ENCODE measurements at regions not wholly inside any gene's neighbourhood (a gene's known extent, or its start where the extent isn't known, plus 50 kb on each side); places are given as distances from the start of the nearest gene placed in this dataset.

DNA sequence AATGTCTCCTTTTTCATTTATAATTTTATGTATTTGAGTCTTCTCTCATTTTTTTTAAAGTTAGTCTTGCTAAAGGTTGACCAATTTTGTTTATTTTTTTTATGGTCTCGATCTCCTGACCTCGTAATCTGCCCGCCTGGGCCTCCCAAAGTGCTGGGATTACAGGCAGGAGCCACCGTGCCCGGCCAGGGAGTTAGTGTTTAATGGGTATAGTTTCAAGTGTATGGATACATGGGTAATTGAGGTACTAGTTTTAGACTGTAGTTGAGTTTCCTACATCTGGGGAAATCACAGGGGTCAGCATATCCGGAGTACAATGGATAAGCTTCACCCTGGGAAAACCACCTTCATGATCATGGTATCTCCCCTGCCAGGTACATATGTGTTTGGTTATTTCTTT, 267.3 kb upstream of the KCND2 start:
- no peak for TF ChIP-seq CHD1 (IDR thresholded peaks at IDR 0.05; ENCODE audit: low read depth, low read length)
- no peak for TF ChIP-seq CTCF (IDR thresholded peaks at IDR 0.05 in 2 of 3, conservative IDR thresholded peaks at IDR 0.05 in 1 of 3; ENCODE audit: control insufficient read depth in 2 of 3, extremely low read depth in 1 of 3, insufficient read depth in 1 of 3, low read depth in 3 of 3, low read length in 3 of 3)
- TF ChIP-seq USF2 (IDR thresholded peaks at IDR 0.05; ENCODE audit: borderline replicate concordance, low read depth, low read length) = no peak
- no peak for TF ChIP-seq HDAC6 (IDR thresholded peaks at IDR 0.05; ENCODE audit: unreplicated experiment)
- TF ChIP-seq ZNF384 (IDR thresholded peaks at IDR 0.05; ENCODE audit: borderline replicate concordance, low read depth, low read length) = no peak
- TF ChIP-seq NBN (IDR thresholded peaks at IDR 0.05) = no peak
- no peak for TF ChIP-seq PAX8 (IDR thresholded peaks at IDR 0.05)
- TF ChIP-seq TAF1 (IDR thresholded peaks at IDR 0.05; ENCODE audit: borderline replicate concordance, low read depth, low read length) = no peak
- no peak for TF ChIP-seq NR2C2 (IDR thresholded peaks at IDR 0.05; ENCODE audit: borderline replicate concordance, control insufficient read depth, insufficient read length, low read depth)
- TF ChIP-seq, protein P1, sequence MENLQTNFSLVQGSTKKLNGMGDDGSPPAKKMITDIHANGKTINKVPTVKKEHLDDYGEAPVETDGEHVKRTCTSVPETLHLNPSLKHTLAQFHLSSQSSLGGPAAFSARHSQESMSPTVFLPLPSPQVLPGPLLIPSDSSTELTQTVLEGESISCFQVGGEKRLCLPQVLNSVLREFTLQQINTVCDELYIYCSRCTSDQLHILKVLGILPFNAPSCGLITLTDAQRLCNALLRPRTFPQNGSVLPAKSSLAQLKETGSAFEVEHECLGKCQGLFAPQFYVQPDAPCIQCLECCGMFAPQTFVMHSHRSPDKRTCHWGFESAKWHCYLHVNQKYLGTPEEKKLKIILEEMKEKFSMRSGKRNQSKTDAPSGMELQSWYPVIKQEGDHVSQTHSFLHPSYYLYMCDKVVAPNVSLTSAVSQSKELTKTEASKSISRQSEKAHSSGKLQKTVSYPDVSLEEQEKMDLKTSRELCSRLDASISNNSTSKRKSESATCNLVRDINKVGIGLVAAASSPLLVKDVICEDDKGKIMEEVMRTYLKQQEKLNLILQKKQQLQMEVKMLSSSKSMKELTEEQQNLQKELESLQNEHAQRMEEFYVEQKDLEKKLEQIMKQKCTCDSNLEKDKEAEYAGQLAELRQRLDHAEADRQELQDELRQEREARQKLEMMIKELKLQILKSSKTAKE (IDR thresholded peaks at IDR 0.05; ENCODE audit: low read depth, poor library complexity, severe bottlenecking) = no peak
- no peak for TF ChIP-seq BHLHE40 (IDR thresholded peaks at IDR 0.05; ENCODE audit: borderline replicate concordance in 1 of 2, low read depth in 2 of 2, low read length in 1 of 2)
- TF ChIP-seq MAX (IDR thresholded peaks at IDR 0.05; ENCODE audit: low read depth, low read length) = no peak
- TF ChIP-seq E2F4 (IDR thresholded peaks at IDR 0.05; ENCODE audit: low read depth, low read length) = no peak
